ENCODE measurements at regions not wholly inside any gene's neighbourhood (a gene's known extent, or its start where the extent isn't known, plus 50 kb on each side); places are given as distances from the start of the nearest gene placed in this dataset.

DNA sequence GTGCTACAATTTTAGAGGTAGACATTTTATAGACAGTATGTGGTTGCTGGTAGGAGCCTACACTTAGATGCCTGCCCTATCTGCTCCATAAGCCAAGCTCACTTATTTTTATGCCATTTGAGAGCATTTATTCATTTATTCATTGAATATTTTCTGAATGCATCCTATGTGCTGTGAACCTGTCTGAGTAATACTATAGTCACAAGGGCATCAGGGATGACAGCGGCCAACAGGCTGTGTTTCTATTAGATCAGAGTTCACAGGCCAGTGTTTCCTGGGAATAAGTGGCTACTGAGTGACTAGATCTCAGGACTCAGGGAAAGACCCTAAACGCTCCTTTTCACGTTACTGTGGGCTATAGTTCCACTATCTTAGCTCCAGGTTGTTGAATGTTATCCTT lies 235.2 kb upstream of the MSX2 start:
- Histone ChIP-seq H3K27me3 (no peaks in the 10 kb centered on the region), H3K36me3 (no peaks in the 10 kb centered on the region), H3K27ac (no peak overlapping the region), H3K4me3 (no peak overlapping the region), H3K9me3 (peaks cover 0 to 10% of the 10 kb centered on the region in 2 donors), H3K4me1 (no peaks in the 10 kb centered on the region)
- no peak for TF ChIP-seq CTCF (IDR thresholded peaks at IDR 0.05)
- DNase-seq (ENCODE audit: low spot score in 2 of 2) = no peak
- intact Hi-C loops (cut with DNase I) = no loop called here

- no peaks in the 10 kb centered on the region for H3K27me3 ChIP-seq
- peaks cover 0 to 5% of the 10 kb centered on the region in 2 donors for H3K9me3 ChIP-seq
- intact Hi-C loops (cut with DNase I) = no loop called here
- H3K4me1 ChIP-seq = no peaks in the 10 kb centered on the region
- TF ChIP-seq CTCF (IDR thresholded peaks at IDR 0.05) = no peak
- H3K27ac ChIP-seq = no peak overlapping the region
- no peak overlapping the region for H3K4me3 ChIP-seq
- no peaks in the 10 kb centered on the region for H3K36me3 ChIP-seq
- no peak for DNase-seq (ENCODE audit: low spot score in 2 of 2)
Observed at GRCh38 chr5:174489920-174490597, 234.3 kb upstream of the MSX2 start.

- Histone ChIP-seq H3K36me3 (no peaks in the 10 kb centered on the region), H3K4me1 (no peaks in the 10 kb centered on the region), H3K27me3 (no peaks in the 10 kb centered on the region), H3K9me3 (no peaks in the 10 kb centered on the region), H3K27ac (no peak overlapping the region), H3K4me3 (no peak overlapping the region)
- no peak for DNase-seq (ENCODE audit: low spot score in 2 of 2)
- intact Hi-C loops (cut with DNase I) = no loop called here
- no peak for TF ChIP-seq CTCF (IDR thresholded peaks at IDR 0.05)
Observed at GRCh38 chr5:174490728-174491127, 233.7 kb upstream of the MSX2 start.

- H3K27me3 ChIP-seq = no peaks in the 10 kb centered on the region
- no peaks in the 10 kb centered on the region for H3K36me3 ChIP-seq
- DNase-seq (ENCODE audit: low spot score in 2 of 2) = no peak
- no peak overlapping the region for H3K27ac ChIP-seq
- TF ChIP-seq CTCF (IDR thresholded peaks at IDR 0.05) = no peak
- no peaks in the 10 kb centered on the region for H3K9me3 ChIP-seq
- H3K4me1 ChIP-seq = no peaks in the 10 kb centered on the region
- no peak overlapping the region for H3K4me3 ChIP-seq
- intact Hi-C loops (cut with DNase I) = no loop called here
Observed at GRCh38 chr5:174491265-174491664, 233.1 kb upstream of the MSX2 start.

DNA sequence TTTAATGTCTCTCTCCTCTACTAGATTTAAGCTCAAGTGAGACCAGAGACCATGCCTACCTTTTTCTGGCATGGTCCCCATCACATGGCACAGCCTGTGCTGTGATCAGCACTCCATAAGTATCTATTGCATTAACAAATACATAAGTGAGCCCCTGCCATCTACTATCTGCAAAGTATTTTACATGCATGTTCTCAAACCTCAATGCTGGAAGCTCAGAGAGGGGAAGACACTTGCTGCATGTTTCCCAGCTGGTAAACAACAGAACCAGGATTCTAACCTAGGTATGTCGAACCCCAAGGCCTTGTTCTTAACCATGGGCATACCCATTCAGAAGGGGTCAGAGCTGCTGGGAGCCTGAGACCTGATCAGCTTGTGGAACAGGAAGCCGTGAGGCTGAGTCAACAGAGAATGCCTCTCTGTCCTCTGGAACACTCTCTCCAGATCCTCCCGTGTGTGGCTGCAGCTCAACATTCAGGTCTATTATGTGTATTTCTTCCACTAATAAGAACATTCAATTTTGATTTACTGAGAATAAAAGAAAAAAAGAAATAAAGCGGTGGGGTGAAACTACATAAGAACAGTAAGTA lies 232.5 kb upstream of the MSX2 start:
- no peaks in the 10 kb centered on the region for H3K27me3 ChIP-seq
- no peaks in the 10 kb centered on the region for H3K4me1 ChIP-seq
- H3K27ac ChIP-seq = no peak overlapping the region
- TF ChIP-seq CTCF (IDR thresholded peaks at IDR 0.05) = no peak
- no peaks in the 10 kb centered on the region for H3K9me3 ChIP-seq
- no peaks in the 10 kb centered on the region for H3K36me3 ChIP-seq
- H3K4me3 ChIP-seq = no peak overlapping the region
- DNase-seq (ENCODE audit: low spot score in 2 of 2) = no peak
- intact Hi-C loops (cut with DNase I) = no loop called here
